T-helper 17 cell (primary cell): ENCODE measurements at regions not wholly inside any gene's neighbourhood (a gene's known extent, or its start where the extent isn't known, plus 50 kb on each side); places are given as distances from the start of the nearest gene placed in this dataset.

Source experiments
- ATAC-seq: fragments of 150-1000 bp; cut with Tn5 transposase; 2 replicates; pipeline ENCODE4 v1.10.0; 2021; ENCODE audit warnings: mild to moderate bottlenecking, moderate library complexity
- DNase-seq, 3 donors: peaks; one replicate each; pipeline versions ENCODE4 v3.0.0 to v3.0.0-alpha.2; 2020 to 2021
- H3K9me3 ChIP-seq: one replicate; pipeline ENCODE4 v1.7.0; 2013; ENCODE audit warnings: low read length, mild to moderate bottlenecking; ENCODE audit not compliant: control insufficient read depth, poor library complexity, severe bottlenecking
- H3K27ac Mint-ChIP-seq: one replicate; pipeline ENCODE4 v1.8.0; 2022; ENCODE audit warnings: mild to moderate bottlenecking, moderate library complexity, mixed read lengths
- H3K27me3 Mint-ChIP-seq: one replicate; pipeline ENCODE4 v1.8.0; 2022; ENCODE audit warnings: mixed read lengths
- H3K36me3 Mint-ChIP-seq: one replicate; pipeline ENCODE4 v1.8.0; 2022; ENCODE audit warnings: low read depth, mixed read lengths
- H3K4me1 Mint-ChIP-seq: one replicate; pipeline ENCODE4 v1.8.0; 2022; ENCODE audit warnings: mild to moderate bottlenecking, mixed read lengths
- H3K4me3 Mint-ChIP-seq: one replicate; pipeline ENCODE4 v1.8.0; 2022; ENCODE audit warnings: mild to moderate bottlenecking, moderate library complexity, mixed read lengths

GRCh38 chr15:70466895-70467529 lies 296.3 kb downstream of the UACA start:
- no peaks in the 10 kb centered on the region for H3K9me3 ChIP-seq
- Mint-ChIP-seq H3K4me3 (no peak overlapping the region), H3K27me3 (peaks cover 32% of the 10 kb centered on the region), H3K36me3 (no peaks in the 10 kb centered on the region), H3K27ac (no peak overlapping the region), H3K4me1 (peaks cover 16% of the 10 kb centered on the region)
- no peak for DNase-seq
- peak; percentile 84 for ATAC-seq

- H3K9me3 ChIP-seq = no peaks in the 10 kb centered on the region
- peaks cover 3% of the 10 kb centered on the region for H3K36me3 Mint-ChIP-seq
- H3K27me3 Mint-ChIP-seq = peaks cover 39% of the 10 kb centered on the region
- peaks cover 15% of the 10 kb centered on the region for H3K4me1 Mint-ChIP-seq
- no peak for ATAC-seq
- H3K4me3 Mint-ChIP-seq = no peak overlapping the region
- no peak overlapping the region for H3K27ac Mint-ChIP-seq
- DNase-seq = no peak
Observed at GRCh38 chr15:70466305-70466704, 297.1 kb downstream of the UACA start.

- H3K27me3 Mint-ChIP-seq = peaks cover 43% of the 10 kb centered on the region
- H3K4me1 Mint-ChIP-seq = peaks cover 14% of the 10 kb centered on the region
- H3K4me3 Mint-ChIP-seq = no peak overlapping the region
- no peak overlapping the region for H3K27ac Mint-ChIP-seq
- peaks cover 3% of the 10 kb centered on the region for H3K36me3 Mint-ChIP-seq
- DNase-seq = no peak
- ATAC-seq = no peak
- H3K9me3 ChIP-seq = no peaks in the 10 kb centered on the region
Observed at GRCh38 chr15:70465812-70466211, 297.5 kb downstream of the UACA start.

GRCh38 chr15:70463453-70463834 lies 299.9 kb downstream of the UACA start:
- peaks cover 14% of the 10 kb centered on the region for H3K4me1 Mint-ChIP-seq
- no peak overlapping the region for H3K27ac Mint-ChIP-seq
- ATAC-seq (no peak), DNase-seq (no peak)
- H3K36me3 Mint-ChIP-seq = peaks cover 3% of the 10 kb centered on the region
- H3K4me3 Mint-ChIP-seq = no peak overlapping the region
- H3K27me3 Mint-ChIP-seq = peaks cover 32% of the 10 kb centered on the region
- no peaks in the 10 kb centered on the region for H3K9me3 ChIP-seq

- Mint-ChIP-seq H3K27ac (no peak overlapping the region), H3K36me3 (peaks cover 3% of the 10 kb centered on the region), H3K4me1 (peaks cover 13% of the 10 kb centered on the region), H3K4me3 (no peak overlapping the region), H3K27me3 (peaks cover 25% of the 10 kb centered on the region)
- ATAC-seq (no peak), DNase-seq (no peak)
- no peaks in the 10 kb centered on the region for H3K9me3 ChIP-seq
Observed at GRCh38 chr15:70461992-70462391, 301.4 kb downstream of the UACA start.

GRCh38 chr15:70461017-70461416 lies 302.3 kb downstream of the UACA start:
- H3K4me3 Mint-ChIP-seq = no peak overlapping the region
- H3K27ac Mint-ChIP-seq = no peak overlapping the region
- H3K36me3 Mint-ChIP-seq = peaks cover 3% of the 10 kb centered on the region
- peaks cover 10% of the 10 kb centered on the region for H3K4me1 Mint-ChIP-seq
- no peaks in the 10 kb centered on the region for H3K9me3 ChIP-seq
- peaks cover 22% of the 10 kb centered on the region for H3K27me3 Mint-ChIP-seq
- ATAC-seq (no peak), DNase-seq (no peak)

GRCh38 chr15:70459312-70459711 lies 304.0 kb downstream of the UACA start:
- Mint-ChIP-seq H3K27me3 (peaks cover 20% of the 10 kb centered on the region), H3K4me1 (peaks cover 10% of the 10 kb centered on the region), H3K4me3 (peak overlapping the region; percentile 33), H3K36me3 (peaks cover 3% of the 10 kb centered on the region), H3K27ac (no peak overlapping the region)
- DNase-seq = no peak
- H3K9me3 ChIP-seq = no peaks in the 10 kb centered on the region
- ATAC-seq = no peak

GRCh38 chr15:70453766-70454165 lies 309.6 kb downstream of the UACA start:
- H3K9me3 ChIP-seq = no peaks in the 10 kb centered on the region
- no peak for ATAC-seq
- Mint-ChIP-seq H3K4me1 (peaks cover 32% of the 10 kb centered on the region), H3K27ac (peak overlapping the region; percentile 54), H3K36me3 (peaks cover 5% of the 10 kb centered on the region), H3K4me3 (no peak overlapping the region), H3K27me3 (no peaks in the 10 kb centered on the region)
- DNase-seq = no peak

GRCh38 chr15:70453238-70453637 lies 310.1 kb downstream of the UACA start:
- DNase-seq (no peak), ATAC-seq (no peak)
- H3K4me1 Mint-ChIP-seq = peaks cover 35% of the 10 kb centered on the region
- H3K27ac Mint-ChIP-seq = peak overlapping the region; percentile 54
- no peak overlapping the region for H3K4me3 Mint-ChIP-seq
- no peaks in the 10 kb centered on the region for H3K27me3 Mint-ChIP-seq
- H3K36me3 Mint-ChIP-seq = peaks cover 5% of the 10 kb centered on the region
- no peaks in the 10 kb centered on the region for H3K9me3 ChIP-seq

- Mint-ChIP-seq H3K36me3 (peaks cover 5% of the 10 kb centered on the region), H3K27ac (peak overlapping the region; percentile 3), H3K27me3 (peaks cover 8% of the 10 kb centered on the region), H3K4me3 (peak overlapping the region; percentile 69), H3K4me1 (peaks cover 40% of the 10 kb centered on the region)
- ATAC-seq (peak; percentile 36), DNase-seq (no peak)
- no peaks in the 10 kb centered on the region for H3K9me3 ChIP-seq
Observed at GRCh38 chr15:70451821-70452653, 311.3 kb downstream of the UACA start.

- H3K9me3 ChIP-seq = no peaks in the 10 kb centered on the region
- ATAC-seq = no peak
- no peak for DNase-seq
- H3K36me3 Mint-ChIP-seq = peaks cover 8% of the 10 kb centered on the region
- no peak overlapping the region for H3K27ac Mint-ChIP-seq
- peaks cover 45% of the 10 kb centered on the region for H3K4me1 Mint-ChIP-seq
- H3K4me3 Mint-ChIP-seq = no peak overlapping the region
- peaks cover 14% of the 10 kb centered on the region for H3K27me3 Mint-ChIP-seq
Observed at GRCh38 chr15:70450142-70450443, 313.3 kb downstream of the UACA start.

- Mint-ChIP-seq H3K36me3 (peaks cover 8% of the 10 kb centered on the region), H3K4me1 (peaks cover 45% of the 10 kb centered on the region), H3K27ac (no peak overlapping the region), H3K4me3 (peak overlapping the region; percentile 74), H3K27me3 (peaks cover 15% of the 10 kb centered on the region)
- ATAC-seq (no peak), DNase-seq (no peak)
- H3K9me3 ChIP-seq = no peaks in the 10 kb centered on the region
Observed at GRCh38 chr15:70449311-70450141, 313.8 kb downstream of the UACA start.

- ATAC-seq (peak; percentile 73), DNase-seq (peak in 1 of 3 donors; percentile 13)
- H3K27me3 Mint-ChIP-seq = peaks cover 29% of the 10 kb centered on the region
- no peaks in the 10 kb centered on the region for H3K9me3 ChIP-seq
- peaks cover 10% of the 10 kb centered on the region for H3K36me3 Mint-ChIP-seq
- peak overlapping the region; percentile 60 for H3K27ac Mint-ChIP-seq
- peak overlapping the region; percentile 59 for H3K4me3 Mint-ChIP-seq
- peaks cover 44% of the 10 kb centered on the region for H3K4me1 Mint-ChIP-seq
Observed at GRCh38 chr15:70447928-70448698, 315.2 kb downstream of the UACA start.
